PC-9 (cell line): ENCODE measurements at regions not wholly inside any gene's neighbourhood (a gene's known extent, or its start where the extent isn't known, plus 50 kb on each side); places are given as distances from the start of the nearest gene placed in this dataset.

Experiments used
- BruUV-seq: library from RNA; stranded (reverse); fragments of 400-500 nt; replicated peaks from 2 replicates; lab custom pipeline; 2021; lab: Mats Ljungman, UMichigan
- CTCF ChIA-PET: fragments of 300-600 bp; sonication (Branson Sonifier 250); formaldehyde crosslinking; loops from one replicate; lab custom pipeline; 2022; ENCODE audit warnings: antibody characterized with exemption; lab: Charles Lee
- POLR2A ChIA-PET: fragments of 300-600 bp; sonication (Branson Sonifier 250); formaldehyde crosslinking; loops from one replicate; lab custom pipeline; 2022; ENCODE audit warnings: antibody characterized with exemption; ENCODE audit not compliant: unreplicated experiment; lab: Charles Lee
- DNase-seq, 2 experiments: peaks; one replicate each; pipeline versions ENCODE4 v3.0.0 to v3.0.0-alpha.2; 2015 to 2022; ENCODE audit warnings: mixed read lengths in 1 of 2
- H2AFZ ChIP-seq: fragments of 200-600 bp; sonication (generic); 2 replicates; pipeline ENCODE4 v1.8.1; 2017; ENCODE audit warnings: antibody characterized with exemption
- H3F3A ChIP-seq: fragments of 200-600 bp; sonication (generic); 2 replicates; pipeline ENCODE4 v1.8.1; 2017; ENCODE audit warnings: antibody characterized with exemption, mild to moderate bottlenecking, low read depth; ENCODE audit not compliant: insufficient read depth
- H3K27ac ChIP-seq: fragments of 200-600 bp; sonication (generic); 2 replicates; pipeline ENCODE4 v1.6.1; 2016; ENCODE audit warnings: mixed run types
- H3K27me3 ChIP-seq: fragments of 200-600 bp; sonication (generic); 2 replicates; pipeline ENCODE4 v1.6.1; 2016; ENCODE audit warnings: low read depth, mixed run types; ENCODE audit not compliant: insufficient read depth
- H3K36me3 ChIP-seq: fragments of 200-600 bp; sonication (generic); 2 replicates; pipeline ENCODE4 v1.6.1; 2016; ENCODE audit warnings: low read depth, mixed run types
- H3K4me1 ChIP-seq: fragments of 200-600 bp; sonication (generic); replicated peaks from 2 replicates; pipeline ENCODE4 v1.6.1; 2016; ENCODE audit warnings: mixed run types; ENCODE audit not compliant: insufficient read depth
- H3K4me2 ChIP-seq: fragments of 200-600 bp; sonication (generic); 2 replicates; pipeline ENCODE4 v1.6.1; 2017; ENCODE audit warnings: mixed run types
- H3K4me3 ChIP-seq: fragments of 200-600 bp; sonication (generic); 2 replicates; pipeline ENCODE4 v1.6.1; 2016; ENCODE audit warnings: mixed run types
- H3K79me2 ChIP-seq: fragments of 200-600 bp; sonication (generic); 2 replicates; pipeline ENCODE4 v1.6.1; 2017; ENCODE audit warnings: low read depth, mixed run types
- H3K9me2 ChIP-seq: fragments of 200-600 bp; sonication (generic); 2 replicates; pipeline ENCODE4 v1.8.1; 2017; ENCODE audit warnings: mild to moderate bottlenecking; ENCODE audit not compliant: insufficient read depth
- H3K9me3 ChIP-seq: fragments of 200-600 bp; sonication (generic); 2 replicates; pipeline ENCODE4 v1.8.1; 2016; ENCODE audit warnings: low read depth; ENCODE audit not compliant: insufficient read depth
- H4K20me1 ChIP-seq: fragments of 200-600 bp; sonication (generic); 2 replicates; pipeline ENCODE4 v1.8.1; 2017; ENCODE audit not compliant: insufficient read depth
- CTCF ChIP-seq: fragments of 200-600 bp; sonication (generic); conservative IDR thresholded peaks from 2 replicates; pipeline ENCODE4 v1.6.1; 2017; ENCODE audit warnings: mixed run types, antibody characterized with exemption, mild to moderate bottlenecking, moderate library complexity
- EZH2 ChIP-seq: fragments of 200-600 bp; sonication (generic); IDR thresholded peaks from 2 replicates; pipeline ENCODE4 v1.8.0; 2017; ENCODE audit warnings: antibody characterized with exemption, low read depth
- intact Hi-C: fragments of 100-400 bp; cut with micrococcal nuclease; formaldehyde crosslinking; loops from one replicate; pipeline ENCODE4 v1.10.0; 2022; ENCODE audit not compliant: unreplicated experiment

GRCh38 chr2:104762031-104762430, 91.9 kb upstream of the POU3F3 start:
- ChIA-PET POLR2A (no interaction called here), CTCF (no interaction called here)
- Histone ChIP-seq H3K36me3 (no peaks in the 10 kb centered on the region), H4K20me1 (no peaks in the 10 kb centered on the region), H3F3A (no peaks in the 10 kb centered on the region), H3K4me1 (no peaks in the 10 kb centered on the region), H3K9me2 (no peaks in the 10 kb centered on the region), H3K4me2 (no peak overlapping the region), H3K9me3 (no peaks in the 10 kb centered on the region), H3K79me2 (no peaks in the 10 kb centered on the region), H3K27ac (no peak overlapping the region), H3K4me3 (no peak overlapping the region), H3K27me3 (peaks cover 21% of the 10 kb centered on the region), H2AFZ (no peak overlapping the region)
- intact Hi-C loops = no loop called here
- no TSS peak for BruUV-seq
- TF ChIP-seq EZH2 = no peak
- no peak for TF ChIP-seq CTCF
- DNase-seq = no peak

- ChIA-PET CTCF (no interaction called here), POLR2A (no interaction called here)
- H3K27me3 ChIP-seq = 0 out of 2 replicates have a peak, but pooled peaks cover 5% of the 10 kb centered on the region
- H3K9me3 ChIP-seq = no peaks in the 10 kb centered on the region
- no peaks in the 10 kb centered on the region for H3K9me2 ChIP-seq
- no peak overlapping the region for H3K27ac ChIP-seq
- intact Hi-C loops = no loop called here
- H3K4me2 ChIP-seq = no peak overlapping the region
- H3K4me1 ChIP-seq = no peaks in the 10 kb centered on the region
- TF ChIP-seq CTCF (no peak), EZH2 (no peak)
- H4K20me1 ChIP-seq = no peaks in the 10 kb centered on the region
- H3K36me3 ChIP-seq = no peaks in the 10 kb centered on the region
- DNase-seq = no peak
- no peak overlapping the region for H3K4me3 ChIP-seq
- no peaks in the 10 kb centered on the region for H3K79me2 ChIP-seq
- no peaks in the 10 kb centered on the region for H3F3A ChIP-seq
- no TSS peak for BruUV-seq
- H2AFZ ChIP-seq = no peak overlapping the region
Measured at GRCh38 chr2:104766683-104767082, 87.2 kb upstream of the POU3F3 start.

GRCh38 chr2:104768694-104769093, 85.2 kb upstream of the POU3F3 start:
- no peak for DNase-seq
- H3K27me3 ChIP-seq = no peaks in the 10 kb centered on the region
- no peak overlapping the region for H2AFZ ChIP-seq
- no peak overlapping the region for H3K27ac ChIP-seq
- TF ChIP-seq CTCF = no peak
- no peak overlapping the region for H3K4me2 ChIP-seq
- H3K9me3 ChIP-seq = no peaks in the 10 kb centered on the region
- no peaks in the 10 kb centered on the region for H4K20me1 ChIP-seq
- no peaks in the 10 kb centered on the region for H3K36me3 ChIP-seq
- no TSS peak for BruUV-seq
- H3K9me2 ChIP-seq = no peaks in the 10 kb centered on the region
- H3K4me3 ChIP-seq = no peak overlapping the region
- no peaks in the 10 kb centered on the region for H3F3A ChIP-seq
- intact Hi-C loops = no loop called here
- no peaks in the 10 kb centered on the region for H3K4me1 ChIP-seq
- CTCF ChIA-PET = no interaction called here
- POLR2A ChIA-PET = no interaction called here
- no peaks in the 10 kb centered on the region for H3K79me2 ChIP-seq
